ENCODE measurements at regions not wholly inside any gene's neighbourhood (a gene's known extent, or its start where the extent isn't known, plus 50 kb on each side); places are given as distances from the start of the nearest gene placed in this dataset.
A peak's percentile ranks its signal among the peaks of the same experiment; 100 is the strongest.

GRCh38 chr18:51614033-51614432 is 416.6 kb upstream of the MEX3C start:
- Histone ChIP-seq H3K4me1 (ENCODE audit: insufficient read depth, low read length) (peaks cover 7% of the 10 kb centered on the region; the same call in 1 of the 2 replicates), H3K9me3 (ENCODE audit: low read length) (no peaks in the 10 kb centered on the region), H3F3A (ENCODE audit: low read length, unreplicated experiment) (no peaks in the 10 kb centered on the region), H3K79me2 (ENCODE audit: low read length) (no peaks in the 10 kb centered on the region), H2AFZ (ENCODE audit: low read length) (no peak overlapping the region), H3K4me3 (ENCODE audit: low read length) (no peak overlapping the region), H3K36me3 (ENCODE audit: low read depth, low read length) (no peaks in the 10 kb centered on the region), H3K4me2 (ENCODE audit: low read length) (no peak overlapping the region), H4K20me1 (ENCODE audit: low read length) (no peaks in the 10 kb centered on the region), H3K9me2 (replicated peaks; ENCODE audit: low read length) (no peaks in the 10 kb centered on the region), H3K9ac (ENCODE audit: low read length) (peak overlapping the region; percentile 25; the same call in 1 of the 2 replicates), H3K27ac (ENCODE audit: low read length) (peak overlapping the region; percentile 75), H3K27me3 (ENCODE audit: low read length) (no peaks in the 10 kb centered on the region)
- DNase-seq, result peak; percentile 67
- ChIA-PET POLR2A (ENCODE audit: unreplicated experiment) (no interaction called here), CTCF (no interaction called here)
- no peak for TF ChIP-seq EZH2phosphoT487 (IDR thresholded peaks at IDR 0.05; ENCODE audit: borderline replicate concordance, low read length)
- no peak for TF ChIP-seq EZH2 (IDR thresholded peaks at IDR 0.05; ENCODE audit: low read length, unreplicated experiment)
- TF ChIP-seq CTCF (conservative IDR thresholded peaks at IDR 0.05; ENCODE audit: low read depth, low read length), result no peak
- BruUV-seq (replicated peaks), result no TSS peak
- peak; percentile 38 for ATAC-seq
- intact Hi-C loops (cut with micrococcal nuclease), result no loop called here

- Histone ChIP-seq H2AFZ (ENCODE audit: low read length) (no peak overlapping the region), H3K36me3 (ENCODE audit: low read depth, low read length) (no peaks in the 10 kb centered on the region), H4K20me1 (ENCODE audit: low read length) (no peaks in the 10 kb centered on the region), H3K9me2 (replicated peaks; ENCODE audit: low read length) (no peaks in the 10 kb centered on the region), H3K27ac (ENCODE audit: low read length) (peak overlapping the region; percentile 75), H3K4me1 (ENCODE audit: insufficient read depth, low read length) (peaks cover 7% of the 10 kb centered on the region; the same call in 1 of the 2 replicates), H3K9me3 (ENCODE audit: low read length) (no peaks in the 10 kb centered on the region), H3K4me3 (ENCODE audit: low read length) (no peak overlapping the region), H3K27me3 (ENCODE audit: low read length) (no peaks in the 10 kb centered on the region), H3K4me2 (ENCODE audit: low read length) (no peak overlapping the region), H3F3A (ENCODE audit: low read length, unreplicated experiment) (no peaks in the 10 kb centered on the region), H3K9ac (ENCODE audit: low read length) (peak overlapping the region; percentile 25; the same call in 1 of the 2 replicates), H3K79me2 (ENCODE audit: low read length) (no peaks in the 10 kb centered on the region)
- ATAC-seq, result no peak
- ChIA-PET POLR2A (ENCODE audit: unreplicated experiment) (no interaction called here), CTCF (no interaction called here)
- DNase-seq, result peak; percentile 55
- intact Hi-C loops (cut with micrococcal nuclease), result no loop called here
- no TSS peak for BruUV-seq (replicated peaks)
- TF ChIP-seq CTCF (conservative IDR thresholded peaks at IDR 0.05; ENCODE audit: low read depth, low read length) (no peak), EZH2phosphoT487 (IDR thresholded peaks at IDR 0.05; ENCODE audit: borderline replicate concordance, low read length) (no peak), EZH2 (IDR thresholded peaks at IDR 0.05; ENCODE audit: low read length, unreplicated experiment) (no peak)
Observed at GRCh38 chr18:51614967-51615571, 417.6 kb upstream of the MEX3C start.

GRCh38 chr18:51617167-51617566 is 419.7 kb upstream of the MEX3C start:
- intact Hi-C loops (cut with micrococcal nuclease), result no loop called here
- Histone ChIP-seq H3K9me3 (ENCODE audit: low read length) (no peaks in the 10 kb centered on the region), H3K36me3 (ENCODE audit: low read depth, low read length) (no peaks in the 10 kb centered on the region), H4K20me1 (ENCODE audit: low read length) (no peaks in the 10 kb centered on the region), H3F3A (ENCODE audit: low read length, unreplicated experiment) (no peaks in the 10 kb centered on the region), H3K9me2 (replicated peaks; ENCODE audit: low read length) (no peaks in the 10 kb centered on the region), H3K4me2 (ENCODE audit: low read length) (no peak overlapping the region), H3K4me3 (ENCODE audit: low read length) (no peak overlapping the region), H3K79me2 (ENCODE audit: low read length) (no peaks in the 10 kb centered on the region), H2AFZ (ENCODE audit: low read length) (no peak overlapping the region), H3K27me3 (ENCODE audit: low read length) (no peaks in the 10 kb centered on the region), H3K9ac (ENCODE audit: low read length) (peak overlapping the region; percentile 43), H3K27ac (ENCODE audit: low read length) (peak overlapping the region; percentile 83), H3K4me1 (ENCODE audit: insufficient read depth, low read length) (peaks cover 7% of the 10 kb centered on the region; the same call in 1 of the 2 replicates)
- CTCF ChIA-PET, result no interaction called here
- TF ChIP-seq EZH2 (IDR thresholded peaks at IDR 0.05; ENCODE audit: low read length, unreplicated experiment) (no peak), EZH2phosphoT487 (IDR thresholded peaks at IDR 0.05; ENCODE audit: borderline replicate concordance, low read length) (no peak), CTCF (conservative IDR thresholded peaks at IDR 0.05; ENCODE audit: low read depth, low read length) (no peak)
- DNase-seq, result peak; percentile 54
- POLR2A ChIA-PET (ENCODE audit: unreplicated experiment), result no interaction called here
- no TSS peak for BruUV-seq (replicated peaks)
- peak; percentile 13; the same call in 1 of the 2 replicates for ATAC-seq
